Heart right ventricle (tissue), 16 donors: ENCODE measurements at regions not wholly inside any gene's neighbourhood (a gene's known extent, or its start where the extent isn't known, plus 50 kb on each side); places are given as distances from the start of the nearest gene placed in this dataset.
A peak's percentile ranks its signal among the peaks of the same experiment; 100 is the strongest.
"Not testable (repeated sequence)": the region's sequence is repeated elsewhere in the genome, so short reads cannot be mapped to it uniquely, and the experiment has no call there.

Experiments used
- ATAC-seq, 8 donors: fragments of 200-7000 bp; cut with Tn5 transposase; one replicate each; pipeline ENCODE4 v1.9.1; 2020; ENCODE audit warnings: mild to moderate bottlenecking in 8 of 8, moderate library complexity in 8 of 8, moderate number of reproducible peaks in 1 of 8
- DNase-seq, 2 donors: peaks; one replicate each; pipeline ENCODE4 v3.0.0-alpha.2; 2020
- H3K27ac ChIP-seq, 10 donors: fragments of 200-600 bp; sonication (generic) in 2 of 10; one replicate each; pipeline versions ENCODE4 v1.5.0 to v1.8.0; 2020 to 2022; ENCODE audit warnings: mild to moderate bottlenecking in 3 of 10
- H3K27me3 ChIP-seq, 7 donors: fragments of 200-600 bp; one replicate each; pipeline ENCODE4 v1.8.0; 2021 to 2022; ENCODE audit warnings: mild to moderate bottlenecking in 2 of 7
- H3K36me3 ChIP-seq, 9 donors: fragments of 200-600 bp; sonication (generic) in 1 of 9; one replicate each; pipeline versions ENCODE4 v1.5.0 to v1.8.0; 2020 to 2022; ENCODE audit warnings: mild to moderate bottlenecking in 2 of 9
- H3K4me1 ChIP-seq, 9 donors: fragments of 200-600 bp; sonication (generic) in 1 of 9; one replicate each; pipeline versions ENCODE4 v1.5.0 to v1.8.0; 2020 to 2022; ENCODE audit warnings: mild to moderate bottlenecking in 4 of 9
- H3K4me3 ChIP-seq, 10 donors: fragments of 200-600 bp; sonication (generic) in 2 of 10; one replicate each; pipeline versions ENCODE4 v1.5.0 to v1.8.0; 2020 to 2022; ENCODE audit warnings: mild to moderate bottlenecking in 7 of 10, moderate library complexity in 2 of 10
- H3K9me3 ChIP-seq, 11 donors: fragments of 200-600 bp in 10 of 11; sonication (generic) in 2 of 11; one replicate each; pipeline versions ENCODE4 v1.5.0 to v1.8.0; 2013 to 2022; ENCODE audit warnings: mild to moderate bottlenecking in 2 of 11, control low read depth in 1 of 11, moderate library complexity in 1 of 11
- WGBS, 2 donors: extraction: QIAGEN DNeasy Blood & Tissue Kit; methylation state at CpG; one replicate each; pipeline ENCODE4 v1.1.7; 2013; ENCODE audit warnings: inconsistent platforms in 1 of 2; 5-methylcytosine and 5-hydroxymethylcytosine counted together
- intact Hi-C, 10 donors: fragments of 100-400 bp; cut with DNase I; formaldehyde crosslinking; loops; one replicate each; pipeline versions ENCODE4 v1.11.1 to v1.14.2; 2022
- TF ChIP-seq, protein P1 (sequence below), 9 donors: fragments of 200-600 bp; sonication (generic) in 2 of 9; IDR thresholded peaks; one replicate each; pipeline versions ENCODE4 v1.5.0 to v1.8.0; 2021 to 2022; ENCODE audit warnings: antibody characterized with exemption in 9 of 9, mild to moderate bottlenecking in 5 of 9, moderate library complexity in 1 of 9
- donor health status: Arrhythmogenic right ventricular cardiomyopathy.
- donor health status: ischemic (EF 13 %, LVEDD 7.1; RV severe dilation, severe dysfunction).
- donor health status: healthy with polysubstance abuse.
- donor health status: DM: no; HTN: yes; CAD: no.
- donor health status: DM: no; HTN: no; CAD: no.
- donor health status: ischemic (EF 25% LVEDD 6.9; RV normal size, moderate dysfunction).
- donor health status: ischemic (EF 25% LVEDD 5.7; RV mildly dilated, moderate dysfunction).
- donor health status: healthy.
- donor health status: DM: yes; HTN: yes; CAD: no.
- donor health status: Ischemic cardiomyopathy.
- donor health status: ischemic (EF 35%, LVEDD 5.7; RV mildly dilated, moderate dysfunction).
- donor health status: nonischemic (EF 11% LVEDD 7.7; RV severe dilation, severe dysfunction).
- donor health status: DM: yes; HTN: yes; CAD: no.
- donor health status: PGD.
- donor health status: ischemic (EF 29% LVEDD 5.4; RV normal size, mild dysfunction).
- donor health status: nonischemic (EF 23%, LVEDD 6.1; RV moderate dilation, normal function).

DNA sequence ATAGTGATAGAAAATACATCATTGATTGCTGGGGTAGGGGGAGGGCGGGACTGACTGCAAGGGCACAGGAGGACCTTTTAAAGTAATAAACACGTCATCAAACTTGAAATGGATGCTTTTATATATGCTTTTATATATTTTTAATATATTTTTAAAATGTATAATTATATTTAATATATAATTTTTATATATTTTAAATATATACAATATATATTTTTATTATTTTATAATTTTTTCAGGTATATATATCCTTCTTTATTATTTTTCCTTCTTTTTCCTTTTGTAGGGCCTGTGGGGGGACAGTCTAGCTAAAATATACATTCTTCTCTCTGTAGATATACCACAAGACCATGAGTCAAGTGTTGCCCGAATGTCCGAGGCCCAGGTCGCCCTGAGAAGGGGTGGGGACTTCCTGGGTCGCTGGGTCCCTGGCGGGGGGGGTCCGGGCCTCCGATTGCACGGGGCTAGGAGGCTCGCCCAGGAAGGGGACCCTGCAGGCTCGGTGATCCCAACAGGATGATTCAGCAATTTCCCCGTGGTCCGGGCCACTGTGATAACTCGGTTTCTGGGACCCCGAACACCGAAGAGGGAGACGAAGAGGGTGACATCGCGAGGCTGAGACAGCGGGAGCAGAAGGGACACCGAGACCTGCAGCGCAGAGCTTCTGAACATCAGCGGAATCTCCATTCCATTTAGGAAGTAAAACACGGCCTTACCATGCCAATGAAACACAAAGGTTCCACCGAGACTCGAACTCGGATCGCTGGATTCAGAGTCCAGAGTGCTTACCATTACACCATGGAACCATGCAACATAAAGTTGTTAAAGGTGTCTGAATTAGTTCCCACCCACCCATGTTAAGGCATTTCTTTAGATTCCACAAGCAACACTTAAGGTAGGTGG, 112.5 kb upstream of the NBPF11 start:
- Histone ChIP-seq H3K27ac (no peak overlapping the region), H3K9me3 (no peaks in the 10 kb centered on the region), H3K4me3 (peak overlapping the region in 1 of 10 donors; percentile 48), H3K27me3 (peaks cover 0 to 44% (median 0%) of the 10 kb centered on the region in 7 donors), H3K36me3 (no peaks in the 10 kb centered on the region), H3K4me1 (peaks cover 0 to 17% (median 6%) of the 10 kb centered on the region in 9 donors)
- WGBS, 2 donors: 40% methylated on average over 29 of the region's 29 CpGs
- no peak for DNase-seq
- TF ChIP-seq, protein P1, sequence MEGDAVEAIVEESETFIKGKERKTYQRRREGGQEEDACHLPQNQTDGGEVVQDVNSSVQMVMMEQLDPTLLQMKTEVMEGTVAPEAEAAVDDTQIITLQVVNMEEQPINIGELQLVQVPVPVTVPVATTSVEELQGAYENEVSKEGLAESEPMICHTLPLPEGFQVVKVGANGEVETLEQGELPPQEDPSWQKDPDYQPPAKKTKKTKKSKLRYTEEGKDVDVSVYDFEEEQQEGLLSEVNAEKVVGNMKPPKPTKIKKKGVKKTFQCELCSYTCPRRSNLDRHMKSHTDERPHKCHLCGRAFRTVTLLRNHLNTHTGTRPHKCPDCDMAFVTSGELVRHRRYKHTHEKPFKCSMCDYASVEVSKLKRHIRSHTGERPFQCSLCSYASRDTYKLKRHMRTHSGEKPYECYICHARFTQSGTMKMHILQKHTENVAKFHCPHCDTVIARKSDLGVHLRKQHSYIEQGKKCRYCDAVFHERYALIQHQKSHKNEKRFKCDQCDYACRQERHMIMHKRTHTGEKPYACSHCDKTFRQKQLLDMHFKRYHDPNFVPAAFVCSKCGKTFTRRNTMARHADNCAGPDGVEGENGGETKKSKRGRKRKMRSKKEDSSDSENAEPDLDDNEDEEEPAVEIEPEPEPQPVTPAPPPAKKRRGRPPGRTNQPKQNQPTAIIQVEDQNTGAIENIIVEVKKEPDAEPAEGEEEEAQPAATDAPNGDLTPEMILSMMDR (IDR thresholded peaks at IDR 0.05): no peak
- ATAC-seq: peak in 1 of 8 donors; percentile 39
- intact Hi-C loops: loop anchor here in 1 of 10 donors (10.0 kb wide), 1 partner anchor 50 kb away; no protein-coding TSS in a partner anchor

DNA sequence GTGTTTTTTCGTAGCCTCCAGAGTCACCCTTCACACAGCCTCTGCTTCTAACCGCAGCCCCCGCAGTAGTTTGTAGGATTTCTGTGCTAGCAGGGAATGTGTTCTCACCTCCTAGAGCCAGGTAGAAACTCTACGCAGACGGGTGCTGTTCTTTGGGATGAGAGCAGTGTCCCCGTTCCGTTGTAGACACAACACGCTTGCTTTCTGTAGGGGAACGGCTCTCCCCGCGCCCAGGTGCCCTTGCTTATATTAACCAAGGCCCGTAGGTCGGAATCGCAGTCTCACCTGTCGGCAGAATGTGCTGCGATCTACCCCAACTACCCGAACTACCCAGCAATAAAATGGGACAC, 111.8 kb upstream of the NBPF11 start:
- TF ChIP-seq, protein P1 (IDR thresholded peaks at IDR 0.05): no peak
- H3K4me3 ChIP-seq: peak overlapping the region; percentile 16 to 61 (median 52)
- no peak overlapping the region for H3K27ac ChIP-seq
- intact Hi-C loops: loop anchor here in 1 of 10 donors (10.0 kb wide), 1 partner anchor 51 kb away; no protein-coding TSS in a partner anchor
- peaks cover 0 to 17% (median 6%) of the 10 kb centered on the region in 9 donors for H3K4me1 ChIP-seq
- no peaks in the 10 kb centered on the region for H3K9me3 ChIP-seq
- H3K27me3 ChIP-seq: peaks cover 0 to 50% (median 0%) of the 10 kb centered on the region in 7 donors
- no peaks in the 10 kb centered on the region for H3K36me3 ChIP-seq
- ATAC-seq (peak in 1 of 8 donors; percentile 25), DNase-seq (no peak)
- 4 to 7% methylated on average over 17 of the region's 17 CpGs for WGBS, 2 donors

DNA sequence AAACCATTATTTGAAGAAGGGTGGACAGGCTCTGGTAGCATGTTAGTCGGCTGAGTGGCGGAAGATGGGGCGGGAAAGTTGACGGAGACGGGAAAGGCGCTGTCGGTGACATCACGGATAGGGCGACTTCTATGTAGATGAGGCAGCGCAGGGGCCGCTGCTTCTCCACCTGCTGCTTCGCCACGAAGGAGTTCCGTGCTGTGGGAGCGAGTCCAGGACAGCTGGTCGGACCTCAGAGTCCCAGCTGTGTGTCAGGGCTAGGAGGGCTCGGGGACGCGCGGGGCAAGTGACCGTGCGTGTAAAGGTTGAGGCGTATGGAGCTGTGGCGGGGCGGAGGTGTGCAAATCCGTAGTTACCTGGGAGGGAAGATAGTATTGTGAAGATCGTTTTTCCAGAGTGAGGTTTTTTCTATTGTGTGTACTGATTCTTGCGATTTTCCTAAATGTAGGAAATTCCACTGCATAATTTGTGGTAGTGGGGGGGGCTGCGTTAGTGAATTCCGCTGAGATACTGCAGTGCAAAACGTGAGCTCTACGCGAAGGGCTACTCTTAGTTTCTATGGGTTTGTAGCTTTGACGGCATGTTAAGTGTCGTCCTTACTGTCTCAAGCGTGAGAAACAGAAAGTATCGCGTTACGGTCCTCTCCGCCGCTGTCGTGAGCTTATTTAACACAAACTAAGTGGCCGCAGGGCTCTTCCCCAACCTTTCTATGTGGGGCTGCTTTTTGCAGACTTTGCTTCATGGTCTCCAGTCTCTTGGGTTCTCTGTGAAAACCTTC, 111.2 kb upstream of the NBPF11 start:
- ATAC-seq: peak; percentile 61 to 90 (median 72)
- DNase-seq: peak; percentile 29 to 43
- Histone ChIP-seq H3K4me3 (peak overlapping the region; percentile 16 to 61 (median 52)), H3K4me1 (peaks cover 0 to 17% (median 6%) of the 10 kb centered on the region in 9 donors), H3K36me3 (no peaks in the 10 kb centered on the region), H3K27ac (peak overlapping the region in 2 of 10 donors; percentile 12 to 42), H3K27me3 (peaks cover 0 to 50% (median 0%) of the 10 kb centered on the region in 7 donors), H3K9me3 (no peaks in the 10 kb centered on the region)
- TF ChIP-seq, protein P1 (IDR thresholded peaks at IDR 0.05): no peak
- 0 to 1% methylated on average over 43 of the region's 43 CpGs for WGBS, 2 donors
- intact Hi-C loops: loop anchor here in 1 of 10 donors (10.0 kb wide), 1 partner anchor 51 kb away; no protein-coding TSS in a partner anchor

DNA sequence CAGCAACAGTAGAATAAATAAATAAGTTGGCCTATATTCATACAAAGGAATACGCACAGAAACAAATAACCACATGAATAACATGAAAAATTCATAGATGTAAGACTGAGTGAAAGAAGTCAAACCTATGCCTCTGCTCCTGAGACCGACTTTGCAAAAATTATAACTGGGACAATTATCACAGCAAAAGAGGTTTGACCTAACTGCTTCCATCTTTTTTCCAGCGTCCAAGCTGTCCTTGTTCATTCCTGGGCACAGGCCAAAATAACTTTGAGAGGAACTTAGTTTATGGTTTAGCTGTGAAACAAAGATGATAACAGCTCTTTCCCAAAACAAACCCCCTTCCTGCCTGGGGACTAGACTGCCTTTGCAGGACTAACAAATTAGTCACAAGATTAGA, 109.6 kb upstream of the NBPF11 start:
- intact Hi-C loops: loop anchor here in 1 of 10 donors (10.0 kb wide), 1 partner anchor 53 kb away; no protein-coding TSS in a partner anchor
- ATAC-seq, H3K27ac ChIP-seq, H3K4me3 ChIP-seq, H3K9me3 ChIP-seq, H3K36me3 ChIP-seq, DNase-seq: not testable (repeated sequence)
- WGBS, 2 donors: 70 to 76% methylated on average over 3 of the region's 3 CpGs
- Histone ChIP-seq H3K27me3 (peaks cover 0 to 50% (median 0%) of the 10 kb centered on the region in 7 donors), H3K4me1 (peaks cover 0 to 17% (median 6%) of the 10 kb centered on the region in 9 donors)

DNA sequence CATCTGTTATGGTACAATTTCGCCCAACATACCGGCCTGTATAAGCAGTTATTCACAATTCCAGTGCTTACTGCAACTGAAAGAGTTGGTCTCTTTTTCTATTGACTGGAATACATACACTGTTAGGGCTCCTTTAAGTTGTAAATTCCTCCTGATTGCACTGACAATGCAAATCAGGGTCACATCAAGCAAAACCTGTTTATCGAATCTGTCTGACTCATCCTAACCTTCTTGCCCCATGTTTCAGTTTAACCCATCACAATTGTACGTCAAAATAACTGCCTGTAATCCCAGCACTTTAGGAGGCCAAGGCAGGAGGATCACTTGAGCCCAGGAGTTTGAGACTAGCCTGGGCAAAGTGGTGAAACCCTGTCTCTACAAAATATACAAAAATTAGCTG, 105.8 kb upstream of the NBPF11 start:
- DNase-seq, H3K9me3 ChIP-seq, H3K36me3 ChIP-seq, H3K27ac ChIP-seq, intact Hi-C loops, H3K4me3 ChIP-seq, ATAC-seq, H3K4me1 ChIP-seq: not testable (repeated sequence)
- H3K27me3 ChIP-seq: peaks cover 0 to 28% (median 8%) of the 10 kb centered on the region in 7 donors
- WGBS, 2 donors: 78% methylated on average over 4 of the region's 4 CpGs
